ENCODE measurements at regions not wholly inside any gene's neighbourhood (a gene's known extent, or its start where the extent isn't known, plus 50 kb on each side); places are given as distances from the start of the nearest gene placed in this dataset.

- no peak for TF ChIP-seq SUZ12 (IDR thresholded peaks at IDR 0.05)
- no peak for TF ChIP-seq HDGF (IDR thresholded peaks at IDR 0.05; ENCODE audit: borderline replicate concordance)
- TF ChIP-seq TARDBP (IDR thresholded peaks at IDR 0.05): no peak
- no peak for TF ChIP-seq PKNOX1 (IDR thresholded peaks at IDR 0.05)
- no peak for TF ChIP-seq FOXK2 (IDR thresholded peaks at IDR 0.05)
- no peak for TF ChIP-seq SP1 (IDR thresholded peaks at IDR 0.05)
Observed at GRCh38 chr14:104382361-104383087, 197.0 kb upstream of the C14orf180 start.

All from HEK293T (cell line).